GM23338 (cell line): ENCODE measurements at regions not wholly inside any gene's neighbourhood (a gene's known extent, or its start where the extent isn't known, plus 50 kb on each side); places are given as distances from the start of the nearest gene placed in this dataset.

ENCODE experiments used
- ATAC-seq: fragments of 200-7000 bp; cut with Tn5 transposase; 3 replicates; pipeline ENCODE4 v1.9.1; 2020
- DNase-seq: peaks from one replicate; pipeline ENCODE4 v3.0.0-alpha.2; 2015; ENCODE audit warnings: low spot score
- H2AFZ ChIP-seq: fragments of 200-600 bp; sonication (generic); 2 replicates; pipeline ENCODE4 v1.8.0; 2016; ENCODE audit warnings: antibody characterized with exemption, mild to moderate bottlenecking, moderate library complexity
- H3F3A ChIP-seq: fragments of 200-600 bp; sonication (generic); replicated peaks from 2 replicates; pipeline ENCODE4 v1.8.0; 2017; ENCODE audit warnings: antibody characterized with exemption, mixed run types, low read depth
- H3K27ac ChIP-seq: fragments of 200-600 bp; sonication (generic); 2 replicates; pipeline ENCODE4 v1.6.1; 2016; ENCODE audit warnings: low read depth
- H3K27me3 ChIP-seq: fragments of 200-600 bp; sonication (generic); 2 replicates; pipeline ENCODE4 v1.8.0; 2016; ENCODE audit warnings: mild to moderate bottlenecking, mixed run types, moderate library complexity; ENCODE audit not compliant: insufficient read depth
- H3K36me3 ChIP-seq: fragments of 200-600 bp; sonication (generic); 2 replicates; pipeline ENCODE4 v1.8.0; 2016; ENCODE audit warnings: mild to moderate bottlenecking; ENCODE audit not compliant: insufficient read depth
- H3K4me1 ChIP-seq: fragments of 200-600 bp; sonication (generic); 2 replicates; pipeline ENCODE4 v1.8.0; 2016; ENCODE audit warnings: mild to moderate bottlenecking, moderate library complexity; ENCODE audit not compliant: insufficient read depth
- H3K4me2 ChIP-seq: fragments of 200-600 bp; sonication (generic); 2 replicates; pipeline ENCODE4 v1.7.1; 2017; ENCODE audit warnings: mixed run types
- H3K4me3 ChIP-seq: fragments of 200-600 bp; sonication (generic); 2 replicates; pipeline ENCODE4 v1.6.1; 2016; ENCODE audit warnings: mixed run types
- H3K79me2 ChIP-seq: fragments of 200-600 bp; sonication (generic); replicated peaks from 2 replicates; pipeline ENCODE4 v1.8.0; 2017; ENCODE audit warnings: mild to moderate bottlenecking; ENCODE audit not compliant: insufficient read depth
- H3K9me2 ChIP-seq: fragments of 200-600 bp; sonication (generic); 2 replicates; pipeline ENCODE4 v1.8.0; 2017; ENCODE audit not compliant: insufficient read depth
- H4K20me1 ChIP-seq: fragments of 200-600 bp; sonication (generic); replicated peaks from 2 replicates; pipeline ENCODE4 v1.8.0; 2017; ENCODE audit warnings: mild to moderate bottlenecking; ENCODE audit not compliant: insufficient read depth
- H3K27ac Mint-ChIP-seq: 2 replicates; pipeline ENCODE4 v1.8.0; 2020; ENCODE audit warnings: inconsistent platforms, mild to moderate bottlenecking, moderate library complexity, mixed read lengths
- H3K27me3 Mint-ChIP-seq: 3 replicates; pipeline ENCODE4 v1.8.0; 2022; ENCODE audit warnings: low read depth, mild to moderate bottlenecking, moderate library complexity, mixed read lengths, inconsistent platforms; ENCODE audit not compliant: insufficient read depth, poor library complexity
- H3K36me3 Mint-ChIP-seq: 3 replicates; pipeline ENCODE4 v1.8.0; 2021; ENCODE audit warnings: low read depth, mild to moderate bottlenecking, inconsistent platforms, moderate library complexity, mixed read lengths
- H3K4me1 Mint-ChIP-seq: 3 replicates; pipeline ENCODE4 v1.8.0; 2020; ENCODE audit warnings: mild to moderate bottlenecking, inconsistent platforms, mixed read lengths
- H3K4me3 Mint-ChIP-seq: 3 replicates; pipeline ENCODE4 v1.8.0; 2021; ENCODE audit warnings: moderate library complexity, mild to moderate bottlenecking, inconsistent platforms, mixed read lengths
- H3K9me3 Mint-ChIP-seq: 3 replicates; pipeline ENCODE4 v1.8.0; 2020; ENCODE audit warnings: moderate library complexity, mild to moderate bottlenecking, inconsistent platforms, mixed read lengths
- CREB1 ChIP-seq: fragments of 250-450 bp; sonication (Bioruptor Pico); IDR thresholded peaks from 2 replicates; pipeline ENCODE4 v1.5.0; 2020; ENCODE audit warnings: low read depth, mild to moderate bottlenecking, moderate library complexity
- EZH2 ChIP-seq: fragments of 200-600 bp; sonication (generic); IDR thresholded peaks from one replicate; pipeline ENCODE4 v1.8.0; 2017; ENCODE audit warnings: antibody characterized with exemption, mild to moderate bottlenecking, low read depth; ENCODE audit not compliant: unreplicated experiment
- EZH2phosphoT487 ChIP-seq: fragments of 200-600 bp; sonication (generic); IDR thresholded peaks from one replicate; pipeline ENCODE4 v1.8.1; 2018; ENCODE audit warnings: antibody characterized with exemption; ENCODE audit not compliant: unreplicated experiment
- JUNB ChIP-seq: IDR thresholded peaks from one replicate; pipeline ENCODE4 v1.6.1; 2016; ENCODE audit warnings: antibody characterized with exemption; ENCODE audit not compliant: unreplicated experiment
- NANOG ChIP-seq: IDR thresholded peaks from 2 replicates; pipeline ENCODE4 v1.6.1; 2016; ENCODE audit warnings: antibody characterized with exemption, borderline replicate concordance
- POLR2AphosphoS5 ChIP-seq: IDR thresholded peaks from 2 replicates; pipeline ENCODE4 v1.6.1; 2016; ENCODE audit warnings: antibody characterized with exemption, low read depth
- STAT1 ChIP-seq: IDR thresholded peaks from one replicate; pipeline ENCODE4 v1.6.1; 2016; ENCODE audit warnings: antibody characterized with exemption; ENCODE audit not compliant: unreplicated experiment
- ZNF114 ChIP-seq: fragments of 250-450 bp; sonication (Bioruptor Pico); IDR thresholded peaks from 2 replicates; pipeline ENCODE4 v1.5.0; 2020; ENCODE audit warnings: mild to moderate bottlenecking, moderate library complexity
- ZNF331 ChIP-seq: fragments of 250-450 bp; sonication (Bioruptor Pico); IDR thresholded peaks from 2 replicates; pipeline ENCODE4 v1.5.0; 2020; ENCODE audit warnings: low read depth, mild to moderate bottlenecking, moderate library complexity
- ZNF462 ChIP-seq: fragments of 250-450 bp; sonication (Bioruptor Pico); IDR thresholded peaks from 2 replicates; pipeline ENCODE4 v1.5.0; 2020; ENCODE audit warnings: mild to moderate bottlenecking, moderate library complexity
- TF ChIP-seq, protein P1 (sequence below): IDR thresholded peaks from one replicate; pipeline ENCODE4 v1.6.1; 2018; ENCODE audit warnings: antibody characterized with exemption; ENCODE audit not compliant: unreplicated experiment
- TF ChIP-seq, protein P2 (sequence below): IDR thresholded peaks from 2 replicates; pipeline ENCODE4 v1.6.1; 2016; ENCODE audit warnings: antibody characterized with exemption

GRCh38 chr5:61261136-61261535 is 70.9 kb upstream of the ZSWIM6 start:
- Mint-ChIP-seq H3K27ac (no peak overlapping the region), H3K4me1 (peaks cover 23% of the 10 kb centered on the region)
- ATAC-seq = no peak

More at GRCh38 chr5:61261136-61261535, 70.9 kb upstream of the ZSWIM6 start:
- Mint-ChIP-seq H3K36me3 (no peaks in the 10 kb centered on the region), H3K9me3 (no peaks in the 10 kb centered on the region), H3K27me3 (peaks cover 1% of the 10 kb centered on the region), H3K4me3 (no peak overlapping the region)
- Histone ChIP-seq H3K79me2 (no peaks in the 10 kb centered on the region), H3K4me3 (no peak overlapping the region), H3K27ac (no peak overlapping the region), H3K9me2 (no peaks in the 10 kb centered on the region), H3K4me1 (peaks cover 4% of the 10 kb centered on the region; the same call in 1 of the 2 replicates), H4K20me1 (no peaks in the 10 kb centered on the region), H2AFZ (no peak overlapping the region), H3K4me2 (no peak overlapping the region), H3K27me3 (no peaks in the 10 kb centered on the region), H3F3A (no peaks in the 10 kb centered on the region), H3K36me3 (no peaks in the 10 kb centered on the region)
- TF ChIP-seq ZNF114 (CRISPR knock-in tag) (no peak), POLR2AphosphoS5 (no peak), EZH2 (no peak), ZNF462 (CRISPR knock-in tag) (no peak), JUNB (no peak), STAT1 (no peak), NANOG (no peak), CREB1 (CRISPR knock-in tag) (no peak), EZH2phosphoT487 (no peak), ZNF331 (no peak)
- TF ChIP-seq, protein P1, sequence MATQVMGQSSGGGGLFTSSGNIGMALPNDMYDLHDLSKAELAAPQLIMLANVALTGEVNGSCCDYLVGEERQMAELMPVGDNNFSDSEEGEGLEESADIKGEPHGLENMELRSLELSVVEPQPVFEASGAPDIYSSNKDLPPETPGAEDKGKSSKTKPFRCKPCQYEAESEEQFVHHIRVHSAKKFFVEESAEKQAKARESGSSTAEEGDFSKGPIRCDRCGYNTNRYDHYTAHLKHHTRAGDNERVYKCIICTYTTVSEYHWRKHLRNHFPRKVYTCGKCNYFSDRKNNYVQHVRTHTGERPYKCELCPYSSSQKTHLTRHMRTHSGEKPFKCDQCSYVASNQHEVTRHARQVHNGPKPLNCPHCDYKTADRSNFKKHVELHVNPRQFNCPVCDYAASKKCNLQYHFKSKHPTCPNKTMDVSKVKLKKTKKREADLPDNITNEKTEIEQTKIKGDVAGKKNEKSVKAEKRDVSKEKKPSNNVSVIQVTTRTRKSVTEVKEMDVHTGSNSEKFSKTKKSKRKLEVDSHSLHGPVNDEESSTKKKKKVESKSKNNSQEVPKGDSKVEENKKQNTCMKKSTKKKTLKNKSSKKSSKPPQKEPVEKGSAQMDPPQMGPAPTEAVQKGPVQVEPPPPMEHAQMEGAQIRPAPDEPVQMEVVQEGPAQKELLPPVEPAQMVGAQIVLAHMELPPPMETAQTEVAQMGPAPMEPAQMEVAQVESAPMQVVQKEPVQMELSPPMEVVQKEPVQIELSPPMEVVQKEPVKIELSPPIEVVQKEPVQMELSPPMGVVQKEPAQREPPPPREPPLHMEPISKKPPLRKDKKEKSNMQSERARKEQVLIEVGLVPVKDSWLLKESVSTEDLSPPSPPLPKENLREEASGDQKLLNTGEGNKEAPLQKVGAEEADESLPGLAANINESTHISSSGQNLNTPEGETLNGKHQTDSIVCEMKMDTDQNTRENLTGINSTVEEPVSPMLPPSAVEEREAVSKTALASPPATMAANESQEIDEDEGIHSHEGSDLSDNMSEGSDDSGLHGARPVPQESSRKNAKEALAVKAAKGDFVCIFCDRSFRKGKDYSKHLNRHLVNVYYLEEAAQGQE = no peak
- TF ChIP-seq, protein P2, sequence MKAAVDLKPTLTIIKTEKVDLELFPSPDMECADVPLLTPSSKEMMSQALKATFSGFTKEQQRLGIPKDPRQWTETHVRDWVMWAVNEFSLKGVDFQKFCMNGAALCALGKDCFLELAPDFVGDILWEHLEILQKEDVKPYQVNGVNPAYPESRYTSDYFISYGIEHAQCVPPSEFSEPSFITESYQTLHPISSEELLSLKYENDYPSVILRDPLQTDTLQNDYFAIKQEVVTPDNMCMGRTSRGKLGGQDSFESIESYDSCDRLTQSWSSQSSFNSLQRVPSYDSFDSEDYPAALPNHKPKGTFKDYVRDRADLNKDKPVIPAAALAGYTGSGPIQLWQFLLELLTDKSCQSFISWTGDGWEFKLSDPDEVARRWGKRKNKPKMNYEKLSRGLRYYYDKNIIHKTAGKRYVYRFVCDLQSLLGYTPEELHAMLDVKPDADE = no peak
- no peak for DNase-seq
